HepG2 (cell line): ENCODE measurements at regions not wholly inside any gene's neighbourhood (a gene's known extent, or its start where the extent isn't known, plus 50 kb on each side); places are given as distances from the start of the nearest gene placed in this dataset.
"Not testable (repeated sequence)": the region's sequence is repeated elsewhere in the genome, so short reads cannot be mapped to it uniquely, and the experiment has no call there.

Experiments used
- ATAC-seq: fragments of 200-7000 bp; cut with Tn5 transposase; 3 replicates; pipeline ENCODE4 v1.9.1; 2020; ENCODE audit warnings: mild to moderate bottlenecking, moderate library complexity
- BruUV-seq: library from RNA; stranded (reverse); fragments of 400-500 nt; replicated peaks from 2 replicates; lab custom pipeline; 2021; lab: Mats Ljungman, UMichigan
- CTCF ChIA-PET: fragments of 300-600 bp; formaldehyde crosslinking; extraction: SDS; loops from one replicate; lab custom pipeline; 2021; ENCODE audit warnings: low total read pairs, inconsistent platforms, low intra/inter-chr PET ratio; lab: Yijun Ruan, JAX
- POLR2A ChIA-PET: fragments of 350-600 bp; sonication (Branson Sonifier 250); formaldehyde crosslinking; loops from one replicate; lab custom pipeline; 2020; ENCODE audit warnings: antibody characterized with exemption, inconsistent platforms; lab: Yijun Ruan, JAX
- DNase-seq: peaks from one replicate; pipeline ENCODE4 v3.0.0-alpha.2; 2015; ENCODE audit warnings: low spot score
- FAIRE-seq: peaks from 3 replicates; lab custom pipeline; 2011; peaks lifted over from hg19 to GRCh38; lab: Jason Lieb, UNC
- H2AFZ ChIP-seq: one replicate; pipeline ENCODE4 v1.6.1; 2011; ENCODE audit warnings: low read length, inconsistent platforms
- H3K27ac ChIP-seq: fragments of 300-600 bp; 3 replicates; pipeline ENCODE4 v1.8.0; 2011; ENCODE audit warnings: mixed run types, mild to moderate bottlenecking, mixed read lengths, low read length, inconsistent platforms; ENCODE audit not compliant: insufficient read depth; ENCODE audit errors: extremely low read length
- H3K27me3 ChIP-seq, 2 experiments: fragments of 200-600 bp in 1 of 2; 2 replicates in 1 of 2; 3 replicates in 1 of 2; pipeline versions ENCODE4 v1.6.0 to v1.8.0; 2011; ENCODE audit warnings: low read length in 2 of 2, mild to moderate bottlenecking in 2 of 2, moderate library complexity in 2 of 2, inconsistent platforms in 1 of 2; ENCODE audit not compliant: insufficient read depth in 2 of 2, control insufficient read depth in 1 of 2
- H3K36me3 ChIP-seq, 2 experiments: fragments of 200-600 bp in 1 of 2; replicated peaks in 1 of 2; 2 replicates in 1 of 2; 3 replicates in 1 of 2; pipeline versions ENCODE4 v1.5.1 to v1.8.0; 2011; ENCODE audit warnings: low read length in 2 of 2, inconsistent platforms in 1 of 2; ENCODE audit not compliant: insufficient read depth in 2 of 2, control insufficient read depth in 1 of 2
- H3K4me1 ChIP-seq: 2 replicates; pipeline ENCODE4 v1.5.1; 2012; ENCODE audit warnings: low read length, inconsistent platforms; ENCODE audit not compliant: insufficient read depth
- H3K4me2 ChIP-seq: 2 replicates; pipeline ENCODE4 v1.6.0; 2011; ENCODE audit warnings: low read depth, low read length, inconsistent platforms
- H3K4me3 ChIP-seq, 3 experiments: fragments of 200-600 bp in 1 of 3; sonication (generic), shearing (Covaris generic) in 1 of 3; replicated peaks in 1 of 3; 2 replicates each; pipeline ENCODE4 v1.5.1; 2011 to 2016; ENCODE audit warnings: low read length in 3 of 3, inconsistent platforms in 2 of 3, low read depth in 2 of 3, mild to moderate bottlenecking in 2 of 3, control low read depth in 1 of 3, mixed read lengths in 1 of 3; ENCODE audit not compliant: insufficient read depth in 1 of 3
- H3K79me2 ChIP-seq: one replicate; pipeline ENCODE4 v1.6.1; 2011; ENCODE audit warnings: low read length, inconsistent platforms; ENCODE audit not compliant: insufficient read depth
- H3K9ac ChIP-seq: 2 replicates; pipeline ENCODE4 v1.6.0; 2011; ENCODE audit warnings: mild to moderate bottlenecking, low read depth, low read length, inconsistent platforms; ENCODE audit not compliant: insufficient read depth
- H3K9me3 ChIP-seq: 2 replicates; pipeline ENCODE4 v1.5.1; 2012; ENCODE audit warnings: mild to moderate bottlenecking, low read length
- H4K20me1 ChIP-seq: 2 replicates; pipeline ENCODE4 v1.6.0; 2011; ENCODE audit warnings: inconsistent platforms, mild to moderate bottlenecking, low read length, moderate library complexity; ENCODE audit not compliant: insufficient read depth
- AHR ChIP-seq: IDR thresholded peaks from 2 replicates; pipeline ENCODE4 v1.6.1; 2018; ENCODE audit warnings: missing genetic modification reagents, missing compliant biosample characterization
- ATF7 ChIP-seq, 2 experiments: fragments of 450-650 bp in 1 of 2; sonication (generic) in 1 of 2; formaldehyde crosslinking in 1 of 2; IDR thresholded peaks; 2 replicates each; pipeline versions ENCODE4 v1.4.0 to v1.6.1; 2016 to 2020; ENCODE audit warnings: antibody characterized with exemption in 1 of 2, mild to moderate bottlenecking in 1 of 2, missing genetic modification reagents in 1 of 2
- ETV5 ChIP-seq: IDR thresholded peaks from 2 replicates; pipeline ENCODE4 v1.6.1; 2018; ENCODE audit warnings: missing biosample characterization, missing genetic modification reagents, inconsistent platforms, borderline replicate concordance
- GLI4 ChIP-seq: sonication (generic); formaldehyde crosslinking; IDR thresholded peaks from 2 replicates; pipeline ENCODE4 v1.5.1; 2020; ENCODE audit warnings: missing genetic modification reagents, mild to moderate bottlenecking, moderate library complexity, borderline replicate concordance
- NFYB ChIP-seq: sonication (generic); formaldehyde crosslinking; IDR thresholded peaks from 2 replicates; pipeline ENCODE4 v1.4.0; 2020; ENCODE audit warnings: missing genetic modification reagents
- SP5 ChIP-seq: IDR thresholded peaks from 2 replicates; pipeline ENCODE4 v1.6.1; 2016; ENCODE audit warnings: low read depth, borderline replicate concordance
- ZNF383 ChIP-seq: sonication (generic); formaldehyde crosslinking; IDR thresholded peaks from 2 replicates; pipeline ENCODE4 v1.4.0; 2020; ENCODE audit warnings: missing genetic modification reagents, mild to moderate bottlenecking, borderline replicate concordance
- ZNF550 ChIP-seq: sonication (generic); formaldehyde crosslinking; IDR thresholded peaks from 2 replicates; pipeline ENCODE4 v1.4.0; 2020; ENCODE audit warnings: mild to moderate bottlenecking, missing genetic modification reagents, borderline replicate concordance
- ZNF850 ChIP-seq: sonication (generic); formaldehyde crosslinking; conservative IDR thresholded peaks from 2 replicates; pipeline ENCODE4 v1.9.0; 2021; ENCODE audit warnings: mild to moderate bottlenecking, missing genetic modification reagents
- WGBS: methylation state at CpG from one replicate; pipeline ENCODE4 v1.1.6; 2017; ENCODE audit warnings: low lambda C conversion rate; 5-methylcytosine and 5-hydroxymethylcytosine counted together
- in situ Hi-C: cut with HindIII; loops from 2 replicates; pipeline ENCODE4 v1.10.0; 2017; ENCODE audit warnings: low pct_unique_long_range_greater_than_20kb; ENCODE audit not compliant: extremely low pct_ligation_motif_present
- intact Hi-C: fragments of 100-400 bp; cut with micrococcal nuclease; formaldehyde crosslinking; loops from one replicate; pipeline ENCODE4 v1.10.0; 2022; ENCODE audit not compliant: unreplicated experiment
- TF ChIP-seq, protein P1 (sequence below): sonication (generic); formaldehyde crosslinking; IDR thresholded peaks from 2 replicates; pipeline ENCODE4 v1.5.0; 2020; ENCODE audit warnings: mild to moderate bottlenecking, missing genetic modification reagents, moderate library complexity
- TF ChIP-seq, protein P2 (sequence below): sonication (generic); formaldehyde crosslinking; IDR thresholded peaks from 2 replicates; pipeline ENCODE4 v1.4.0; 2020; ENCODE audit warnings: missing genetic modification reagents

DNA sequence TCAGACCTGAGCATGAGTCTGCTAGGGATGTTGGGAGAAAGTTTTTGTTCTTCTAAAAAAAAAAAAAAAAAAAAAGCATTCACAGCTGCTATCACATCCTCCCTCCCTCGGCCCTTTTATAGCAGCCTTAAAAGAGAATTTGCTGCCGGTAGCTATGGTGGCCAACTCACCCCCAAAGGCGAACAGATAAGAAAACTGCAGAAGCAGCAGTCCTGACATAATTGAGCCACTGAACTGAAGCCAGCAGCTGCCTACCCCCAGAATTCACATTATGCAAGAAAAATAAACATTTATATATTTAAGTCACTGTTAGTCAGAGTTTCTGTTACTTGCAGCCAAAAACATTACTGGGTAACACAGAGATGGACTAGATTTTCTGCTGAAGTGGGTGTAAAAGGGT, 124.3 kb upstream of the SMARCA2 start:
- no peak overlapping the region for H3K9ac ChIP-seq
- no peak overlapping the region for H3K4me3 ChIP-seq
- H3K4me1 ChIP-seq = no peaks in the 10 kb centered on the region
- in situ Hi-C loops = no loop called here
- POLR2A ChIA-PET = no interaction called here
- WGBS = 0% methylated on average over 3 of the region's 3 CpGs
- TF ChIP-seq SP5 (CRISPR knock-in tag) (no peak), GLI4 (CRISPR knock-in tag) (no peak), ZNF550 (CRISPR knock-in tag) (no peak), ATF7 (IDR thresholded peaks at IDR 0.05) (no peak), ATF7 (CRISPR knock-in tag; IDR thresholded peaks at IDR 0.05) (no peak), ETV5 (CRISPR knock-in tag) (no peak), NFYB (no peak), AHR (CRISPR knock-in tag) (no peak), ZNF383 (CRISPR knock-in tag) (no peak), ZNF850 (no peak)
- TF ChIP-seq, protein P1, sequence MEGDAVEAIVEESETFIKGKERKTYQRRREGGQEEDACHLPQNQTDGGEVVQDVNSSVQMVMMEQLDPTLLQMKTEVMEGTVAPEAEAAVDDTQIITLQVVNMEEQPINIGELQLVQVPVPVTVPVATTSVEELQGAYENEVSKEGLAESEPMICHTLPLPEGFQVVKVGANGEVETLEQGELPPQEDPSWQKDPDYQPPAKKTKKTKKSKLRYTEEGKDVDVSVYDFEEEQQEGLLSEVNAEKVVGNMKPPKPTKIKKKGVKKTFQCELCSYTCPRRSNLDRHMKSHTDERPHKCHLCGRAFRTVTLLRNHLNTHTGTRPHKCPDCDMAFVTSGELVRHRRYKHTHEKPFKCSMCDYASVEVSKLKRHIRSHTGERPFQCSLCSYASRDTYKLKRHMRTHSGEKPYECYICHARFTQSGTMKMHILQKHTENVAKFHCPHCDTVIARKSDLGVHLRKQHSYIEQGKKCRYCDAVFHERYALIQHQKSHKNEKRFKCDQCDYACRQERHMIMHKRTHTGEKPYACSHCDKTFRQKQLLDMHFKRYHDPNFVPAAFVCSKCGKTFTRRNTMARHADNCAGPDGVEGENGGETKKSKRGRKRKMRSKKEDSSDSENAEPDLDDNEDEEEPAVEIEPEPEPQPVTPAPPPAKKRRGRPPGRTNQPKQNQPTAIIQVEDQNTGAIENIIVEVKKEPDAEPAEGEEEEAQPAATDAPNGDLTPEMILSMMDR (CRISPR knock-in tag) = no peak
- TF ChIP-seq, protein P2, sequence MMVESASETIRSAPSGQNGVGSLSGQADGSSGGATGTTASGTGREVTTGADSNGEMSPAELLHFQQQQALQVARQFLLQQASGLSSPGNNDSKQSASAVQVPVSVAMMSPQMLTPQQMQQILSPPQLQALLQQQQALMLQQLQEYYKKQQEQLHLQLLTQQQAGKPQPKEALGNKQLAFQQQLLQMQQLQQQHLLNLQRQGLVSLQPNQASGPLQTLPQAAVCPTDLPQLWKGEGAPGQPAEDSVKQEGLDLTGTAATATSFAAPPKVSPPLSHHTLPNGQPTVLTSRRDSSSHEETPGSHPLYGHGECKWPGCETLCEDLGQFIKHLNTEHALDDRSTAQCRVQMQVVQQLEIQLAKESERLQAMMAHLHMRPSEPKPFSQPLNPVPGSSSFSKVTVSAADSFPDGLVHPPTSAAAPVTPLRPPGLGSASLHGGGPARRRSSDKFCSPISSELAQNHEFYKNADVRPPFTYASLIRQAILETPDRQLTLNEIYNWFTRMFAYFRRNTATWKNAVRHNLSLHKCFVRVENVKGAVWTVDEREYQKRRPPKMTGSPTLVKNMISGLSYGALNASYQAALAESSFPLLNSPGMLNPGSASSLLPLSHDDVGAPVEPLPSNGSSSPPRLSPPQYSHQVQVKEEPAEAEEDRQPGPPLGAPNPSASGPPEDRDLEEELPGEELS (CRISPR knock-in tag) = no peak
- H3K4me2 ChIP-seq = no peak overlapping the region
- H3K9me3 ChIP-seq = no peaks in the 10 kb centered on the region
- H4K20me1 ChIP-seq = no peaks in the 10 kb centered on the region
- no peak overlapping the region for H3K27ac ChIP-seq
- CTCF ChIA-PET = no interaction called here
- DNase-seq = no peak
- BruUV-seq = no TSS peak
- intact Hi-C loops = no loop called here
- no peaks in the 10 kb centered on the region for H3K36me3 ChIP-seq
- no peaks in the 10 kb centered on the region for H3K27me3 ChIP-seq
- ATAC-seq = no peak
- no peak for FAIRE-seq
- no peaks in the 10 kb centered on the region for H3K79me2 ChIP-seq
- no peak overlapping the region for H2AFZ ChIP-seq

DNA sequence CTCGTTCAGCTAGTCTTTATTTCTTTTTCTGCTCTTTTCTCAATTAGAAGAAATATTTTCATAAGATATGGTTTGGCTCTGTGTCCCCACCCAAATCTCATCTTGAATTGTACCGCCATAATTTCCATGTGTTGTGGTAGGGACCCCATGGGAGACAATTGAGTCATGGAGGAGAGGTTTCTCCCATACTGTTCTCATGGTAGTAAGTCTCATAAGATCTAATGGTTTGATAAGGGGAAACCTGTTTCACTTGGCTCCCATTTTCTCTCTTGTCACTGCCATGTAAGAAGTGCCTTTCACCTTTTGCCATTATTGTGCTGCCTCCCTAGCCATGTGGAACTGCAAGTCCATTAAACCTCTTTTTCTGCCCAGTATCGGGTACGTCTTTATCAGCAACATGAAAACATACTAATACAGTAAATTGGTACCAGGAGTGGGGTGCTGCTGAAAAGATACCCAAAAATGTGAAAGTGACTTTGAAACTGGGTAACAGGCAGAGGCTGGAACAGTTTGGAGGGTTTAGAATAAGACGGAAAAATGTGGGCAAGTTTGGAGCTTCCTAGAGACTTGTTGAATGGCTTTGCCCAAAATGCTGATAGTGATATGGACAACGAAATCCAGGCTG, 112.0 kb upstream of the SMARCA2 start:
- BruUV-seq, H3K9ac ChIP-seq, ATAC-seq, H3K4me1 ChIP-seq, H3K79me2 ChIP-seq, H3K4me3 ChIP-seq, H2AFZ ChIP-seq, CTCF ChIA-PET, H3K4me2 ChIP-seq, H3K27me3 ChIP-seq, intact Hi-C loops, H4K20me1 ChIP-seq, POLR2A ChIA-PET, FAIRE-seq, H3K27ac ChIP-seq, DNase-seq, H3K36me3 ChIP-seq, in situ Hi-C loops: not testable (repeated sequence)
- 9% methylated on average over 6 of the region's 6 CpGs for WGBS
- peaks cover 33% of the 10 kb centered on the region for H3K9me3 ChIP-seq
